GM12878 (cell line): ENCODE measurements at regions not wholly inside any gene's neighbourhood (a gene's known extent, or its start where the extent isn't known, plus 50 kb on each side); places are given as distances from the start of the nearest gene placed in this dataset.
"Not testable (repeated sequence)": the region's sequence is repeated elsewhere in the genome, so short reads cannot be mapped to it uniquely, and the experiment has no call there.

ENCODE experiments used
- ATAC-seq: fragments of 200-7000 bp; cut with Tn5 transposase; 3 replicates; pipeline ENCODE4 v1.9.1; 2020; ENCODE audit warnings: mild to moderate bottlenecking, moderate library complexity
- BruUV-seq: library from RNA; stranded (reverse); fragments of 400-500 nt; replicated peaks from 2 replicates; lab custom pipeline; 2021; lab: Mats Ljungman, UMichigan
- CTCF ChIA-PET: fragments of 300-600 bp; sonication (Branson Sonifier 250); formaldehyde crosslinking; extraction: SDS; loops from one replicate; lab custom pipeline; 2021; ENCODE audit warnings: inconsistent platforms; lab: Yijun Ruan, JAX
- POLR2A ChIA-PET: fragments of 350-600 bp; formaldehyde crosslinking; extraction: SDS; loops from one replicate; lab custom pipeline; 2021; ENCODE audit warnings: inconsistent platforms; lab: Charles Lee
- RAD21 ChIA-PET: fragments of 300-600 bp; sonication (Branson Sonifier 250); formaldehyde crosslinking; loops from one replicate; lab custom pipeline; 2023; ENCODE audit warnings: antibody characterized with exemption; ENCODE audit not compliant: unreplicated experiment; lab: Charles Lee
- SMC1A ChIA-PET: fragments of 300-600 bp; sonication (Branson Sonifier 250); formaldehyde crosslinking; loops from one replicate; lab custom pipeline; 2023; ENCODE audit not compliant: unreplicated experiment, uncharacterized antibody; lab: Charles Lee
- DNase-seq: peaks from one replicate; pipeline ENCODE4 v3.0.0-alpha.2; 2011; ENCODE audit warnings: low read depth, low spot score
- FAIRE-seq: peaks from 3 replicates; lab custom pipeline; 2011; peaks lifted over from hg19 to GRCh38; lab: Jason Lieb, UNC
- H2AFZ ChIP-seq: 2 replicates; pipeline ENCODE4 v1.6.0; 2011; ENCODE audit warnings: low read depth, low read length, control low read depth; ENCODE audit not compliant: control insufficient read depth
- H3K27ac ChIP-seq: 2 replicates; pipeline ENCODE4 v1.5.1; 2011; ENCODE audit warnings: control low read depth; ENCODE audit not compliant: control insufficient read depth, insufficient read depth
- H3K27me3 ChIP-seq, 2 experiments: replicated peaks in 1 of 2; 2 replicates each; pipeline versions ENCODE4 v1.6.0 to v1.6.1; 2011; ENCODE audit warnings: low read length in 1 of 2; ENCODE audit not compliant: control insufficient read depth in 2 of 2, insufficient read depth in 2 of 2
- H3K36me3 ChIP-seq, 2 experiments: 2 replicates each; pipeline ENCODE4 v1.5.1; 2011; ENCODE audit warnings: low read length in 1 of 2; ENCODE audit not compliant: control insufficient read depth in 2 of 2, insufficient read depth in 2 of 2
- H3K4me1 ChIP-seq: 2 replicates; pipeline ENCODE4 v1.6.1; 2011; ENCODE audit warnings: mild to moderate bottlenecking, low read length, moderate library complexity, mixed read lengths; ENCODE audit not compliant: control insufficient read depth, insufficient read depth
- H3K4me2 ChIP-seq: 2 replicates; pipeline ENCODE4 v1.6.0; 2011; ENCODE audit warnings: control low read depth; ENCODE audit not compliant: control insufficient read depth, insufficient read depth
- H3K4me3 ChIP-seq: fragments of 200-600 bp; sonication (generic); 2 replicates; pipeline ENCODE4 v1.5.1; 2016
- H3K79me2 ChIP-seq: 2 replicates; pipeline ENCODE4 v1.6.0; 2011; ENCODE audit warnings: low read length; ENCODE audit not compliant: control insufficient read depth, insufficient read depth
- H3K9ac ChIP-seq: 2 replicates; pipeline ENCODE4 v1.8.0; 2011; ENCODE audit warnings: low read length, control low read depth, mixed read lengths; ENCODE audit not compliant: control insufficient read depth, insufficient read depth
- H3K9me3 ChIP-seq: replicated peaks from 3 replicates; pipeline ENCODE4 v1.5.1; 2011; ENCODE audit warnings: mild to moderate bottlenecking, low read length; ENCODE audit not compliant: control insufficient read depth, insufficient read depth
- H4K20me1 ChIP-seq: 2 replicates; pipeline ENCODE4 v1.6.0; 2011; ENCODE audit not compliant: control insufficient read depth, insufficient read depth
- WGBS: methylation state at CpG from one replicate; pipeline ENCODE4 v1.1.6; 2016; ENCODE audit warnings: low lambda C conversion rate; ENCODE audit not compliant: insufficient replicate concordance, insufficient coverage; ENCODE audit errors: missing lambda C conversion rate; 5-methylcytosine and 5-hydroxymethylcytosine counted together
- in situ Hi-C: fragments of 300-500 bp; cut with MboI; formaldehyde crosslinking; loops from 9 replicates; pipeline ENCODE4 v1.14.3; 2018; ENCODE audit warnings: mixed read lengths
- intact Hi-C: fragments of 100-400 bp; cut with micrococcal nuclease; formaldehyde crosslinking; loops from one replicate; pipeline ENCODE4 v1.14.2; 2022; ENCODE audit not compliant: unreplicated experiment

DNA sequence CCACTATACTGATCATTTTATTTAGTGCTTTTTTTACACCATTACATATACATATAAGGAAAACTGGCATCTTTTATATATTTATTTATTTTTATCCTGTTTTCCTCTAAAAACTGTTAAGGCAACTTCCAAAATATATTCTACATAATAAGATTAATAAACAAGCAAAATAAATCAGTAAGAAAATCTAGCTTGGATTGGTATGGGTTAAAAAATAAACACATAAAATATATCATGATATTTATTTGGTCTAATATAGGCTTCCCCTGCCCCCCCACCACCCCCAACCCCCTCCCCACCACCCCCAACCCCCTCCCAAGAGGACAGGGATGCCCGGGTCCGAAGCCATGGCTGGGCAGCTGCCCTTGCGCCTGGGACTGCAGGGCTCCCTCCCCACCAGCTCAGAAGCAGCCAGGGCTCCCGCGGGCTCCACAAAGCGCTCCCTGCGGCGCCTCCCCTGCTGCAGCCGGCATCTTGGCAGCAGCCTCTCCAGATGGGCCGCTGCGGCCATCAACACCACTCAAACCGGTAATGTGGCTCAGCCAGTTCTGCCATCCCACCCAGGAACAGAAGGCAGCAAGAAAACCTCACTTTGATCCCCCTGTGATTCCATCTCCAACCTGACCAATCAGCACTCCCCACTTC, 319.3 kb downstream of the SPATA31A6 start:
- H3K9ac ChIP-seq, H3K4me2 ChIP-seq, H3K27ac ChIP-seq, ATAC-seq, H3K27me3 ChIP-seq, H3K9me3 ChIP-seq, FAIRE-seq, H3K4me1 ChIP-seq, H3K79me2 ChIP-seq, CTCF ChIA-PET, SMC1A ChIA-PET, H3K36me3 ChIP-seq, DNase-seq, BruUV-seq, H4K20me1 ChIP-seq, intact Hi-C loops, RAD21 ChIA-PET, H2AFZ ChIP-seq, in situ Hi-C loops, POLR2A ChIA-PET, H3K4me3 ChIP-seq: not testable (repeated sequence)
- WGBS = 62% methylated on average over 10 of the region's 12 CpGs

DNA sequence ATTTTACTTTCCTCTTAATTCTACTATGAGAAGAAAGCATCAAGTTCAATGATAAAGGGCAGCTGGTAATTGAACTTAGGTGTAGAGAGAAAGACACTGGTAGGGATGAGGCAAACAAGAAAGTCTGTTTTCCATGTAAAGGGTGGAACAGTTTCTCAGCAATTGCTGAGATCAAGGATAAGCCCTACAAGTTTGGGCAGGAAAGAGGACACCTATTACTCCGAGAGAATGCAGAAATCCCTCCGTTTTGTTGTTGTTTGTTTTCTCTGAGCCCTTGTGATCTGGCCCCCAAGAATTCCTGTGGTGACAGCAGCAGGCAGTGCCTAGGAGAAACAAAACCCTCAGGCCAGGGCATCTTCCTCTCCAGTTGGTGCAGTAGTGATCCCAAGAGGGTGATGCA, 324.7 kb downstream of the SPATA31A6 start:
- H3K4me1 ChIP-seq, H3K4me2 ChIP-seq, BruUV-seq, H3K9ac ChIP-seq, H3K27ac ChIP-seq, intact Hi-C loops, H3K36me3 ChIP-seq, CTCF ChIA-PET, SMC1A ChIA-PET, H3K79me2 ChIP-seq, in situ Hi-C loops, H3K9me3 ChIP-seq, H4K20me1 ChIP-seq, POLR2A ChIA-PET, DNase-seq, H3K27me3 ChIP-seq, ATAC-seq, RAD21 ChIA-PET, H2AFZ ChIP-seq, H3K4me3 ChIP-seq, FAIRE-seq: not testable (repeated sequence)
- WGBS = 0% methylated on average over 2 of the region's 2 CpGs

DNA sequence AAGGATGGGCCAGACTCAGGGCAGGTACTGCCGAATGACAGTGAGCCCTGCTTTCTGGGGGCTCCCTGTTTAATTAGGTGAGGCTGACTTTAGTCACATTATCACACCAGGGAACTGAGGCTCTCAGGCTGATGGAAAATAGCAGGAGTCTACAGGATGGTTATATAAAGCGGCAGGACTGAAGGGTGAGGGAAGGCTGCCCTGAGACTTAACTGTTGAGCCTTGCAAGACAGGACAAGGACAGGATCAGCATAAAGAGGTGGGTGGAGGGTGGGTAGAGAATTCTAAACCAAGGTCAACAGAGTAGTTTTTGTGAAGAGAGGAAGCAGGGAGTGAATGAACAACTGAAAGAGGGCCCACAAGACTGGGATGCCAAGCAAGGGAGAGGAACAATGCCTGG, 330.1 kb downstream of the SPATA31A6 start:
- H3K4me1 ChIP-seq, POLR2A ChIA-PET, H2AFZ ChIP-seq, H3K4me3 ChIP-seq, BruUV-seq, H3K27me3 ChIP-seq, ATAC-seq, FAIRE-seq, H3K4me2 ChIP-seq, DNase-seq, H3K9ac ChIP-seq, intact Hi-C loops, SMC1A ChIA-PET, H3K79me2 ChIP-seq, in situ Hi-C loops, H3K9me3 ChIP-seq, H3K36me3 ChIP-seq, CTCF ChIA-PET, H3K27ac ChIP-seq, H4K20me1 ChIP-seq, RAD21 ChIA-PET: not testable (repeated sequence)
- WGBS = no CpG with 5 or more reads among the region's 2 CpGs

GRCh38 chr9:42534325-42534983, 351.0 kb downstream of the SPATA31A6 start:
- H2AFZ ChIP-seq, H3K9me3 ChIP-seq, H4K20me1 ChIP-seq, H3K79me2 ChIP-seq, H3K4me3 ChIP-seq, H3K4me2 ChIP-seq, RAD21 ChIA-PET, H3K27me3 ChIP-seq, in situ Hi-C loops, SMC1A ChIA-PET, POLR2A ChIA-PET, H3K27ac ChIP-seq, BruUV-seq, intact Hi-C loops, H3K36me3 ChIP-seq, ATAC-seq, CTCF ChIA-PET, H3K4me1 ChIP-seq, DNase-seq, FAIRE-seq, H3K9ac ChIP-seq: not testable (repeated sequence)
- WGBS = 49% methylated on average over 13 of the region's 13 CpGs
